PC-3 (cell line): ENCODE measurements at regions not wholly inside any gene's neighbourhood (a gene's known extent, or its start where the extent isn't known, plus 50 kb on each side); places are given as distances from the start of the nearest gene placed in this dataset.

Source experiments
- ATAC-seq: fragments of 200-7000 bp; cut with Tn5 transposase; 2 replicates; pipeline ENCODE4 v1.9.1; 2020; ENCODE audit warnings: mild to moderate bottlenecking, moderate library complexity
- BruUV-seq: library from RNA; stranded (reverse); fragments of 400-500 nt; replicated peaks from 2 replicates; lab custom pipeline; 2021; lab: Mats Ljungman, UMichigan
- CTCF ChIA-PET: fragments of 300-600 bp; sonication (Branson Sonifier 250); formaldehyde crosslinking; loops from one replicate; lab custom pipeline; 2022; ENCODE audit warnings: antibody characterized with exemption; lab: Charles Lee
- POLR2A ChIA-PET: fragments of 300-600 bp; sonication (Branson Sonifier 250); formaldehyde crosslinking; loops from one replicate; lab custom pipeline; 2022; ENCODE audit warnings: antibody characterized with exemption; ENCODE audit not compliant: unreplicated experiment; lab: Charles Lee
- DNase-seq: peaks from one replicate; pipeline ENCODE4 v3.0.0-alpha.2; 2015
- H2AFZ ChIP-seq: fragments of 300-600 bp; sonication (generic); 2 replicates; pipeline ENCODE4 v1.6.0; 2016; ENCODE audit warnings: antibody characterized with exemption, low read length
- H3F3A ChIP-seq: fragments of 300-600 bp; sonication (generic); one replicate; pipeline ENCODE4 v1.6.0; 2017; ENCODE audit warnings: antibody characterized with exemption, low read length, control low read depth, mild to moderate bottlenecking; ENCODE audit not compliant: unreplicated experiment
- H3K27ac ChIP-seq: fragments of 300-600 bp; sonication (generic); 2 replicates; pipeline ENCODE4 v1.5.1; 2016; ENCODE audit warnings: mild to moderate bottlenecking, low read length
- H3K27me3 ChIP-seq: fragments of 300-600 bp; sonication (generic); 2 replicates; pipeline ENCODE4 v1.6.1; 2016; ENCODE audit warnings: low read length, mixed read lengths
- H3K36me3 ChIP-seq: fragments of 300-600 bp; sonication (generic); 2 replicates; pipeline ENCODE4 v1.6.1; 2016; ENCODE audit warnings: low read depth, mixed run types, low read length, mixed read lengths
- H3K4me1 ChIP-seq: fragments of 300-600 bp; sonication (generic); 2 replicates; pipeline ENCODE4 v1.5.1; 2016; ENCODE audit warnings: low read length; ENCODE audit not compliant: insufficient read depth
- H3K4me2 ChIP-seq: fragments of 300-600 bp; sonication (generic); 2 replicates; pipeline ENCODE4 v1.6.0; 2016; ENCODE audit warnings: low read length
- H3K4me3 ChIP-seq: fragments of 300-600 bp; sonication (generic); 2 replicates; pipeline ENCODE4 v1.5.1; 2016; ENCODE audit warnings: mild to moderate bottlenecking, low read length, mixed read lengths
- H3K79me2 ChIP-seq: fragments of 300-600 bp; sonication (generic); 2 replicates; pipeline ENCODE4 v1.6.1; 2017; ENCODE audit warnings: low read length, mixed read lengths
- H3K9ac ChIP-seq: fragments of 300-600 bp; sonication (generic); 2 replicates; pipeline ENCODE4 v1.6.0; 2016; ENCODE audit warnings: mild to moderate bottlenecking, low read length
- H3K9me2 ChIP-seq: fragments of 300-600 bp; sonication (generic); replicated peaks from 2 replicates; pipeline ENCODE4 v1.6.1; 2016; ENCODE audit warnings: mixed run types, low read length, mixed read lengths
- H3K9me3 ChIP-seq: fragments of 300-600 bp; sonication (generic); 2 replicates; pipeline ENCODE4 v1.6.1; 2016; ENCODE audit warnings: low read length, mixed read lengths
- H4K20me1 ChIP-seq: fragments of 300-600 bp; sonication (generic); 2 replicates; pipeline ENCODE4 v1.6.1; 2016; ENCODE audit warnings: low read length, mixed read lengths
- CTCF ChIP-seq: fragments of 300-600 bp; sonication (generic); conservative IDR thresholded peaks from 2 replicates; pipeline ENCODE4 v1.5.1; 2017; ENCODE audit warnings: antibody characterized with exemption, low read depth, mild to moderate bottlenecking, low read length
- EZH2 ChIP-seq: fragments of 300-600 bp; sonication (generic); IDR thresholded peaks from one replicate; pipeline ENCODE4 v1.6.1; 2017; ENCODE audit warnings: antibody characterized with exemption, mild to moderate bottlenecking, low read length; ENCODE audit not compliant: unreplicated experiment
- EZH2phosphoT487 ChIP-seq: fragments of 300-600 bp; sonication (generic); IDR thresholded peaks from 2 replicates; pipeline ENCODE4 v1.6.1; 2018; ENCODE audit warnings: mild to moderate bottlenecking, antibody characterized with exemption, low read length, borderline replicate concordance
- intact Hi-C: fragments of 100-400 bp; cut with micrococcal nuclease; formaldehyde crosslinking; loops from 2 replicates; pipeline ENCODE4 v1.9.0; 2023

DNA sequence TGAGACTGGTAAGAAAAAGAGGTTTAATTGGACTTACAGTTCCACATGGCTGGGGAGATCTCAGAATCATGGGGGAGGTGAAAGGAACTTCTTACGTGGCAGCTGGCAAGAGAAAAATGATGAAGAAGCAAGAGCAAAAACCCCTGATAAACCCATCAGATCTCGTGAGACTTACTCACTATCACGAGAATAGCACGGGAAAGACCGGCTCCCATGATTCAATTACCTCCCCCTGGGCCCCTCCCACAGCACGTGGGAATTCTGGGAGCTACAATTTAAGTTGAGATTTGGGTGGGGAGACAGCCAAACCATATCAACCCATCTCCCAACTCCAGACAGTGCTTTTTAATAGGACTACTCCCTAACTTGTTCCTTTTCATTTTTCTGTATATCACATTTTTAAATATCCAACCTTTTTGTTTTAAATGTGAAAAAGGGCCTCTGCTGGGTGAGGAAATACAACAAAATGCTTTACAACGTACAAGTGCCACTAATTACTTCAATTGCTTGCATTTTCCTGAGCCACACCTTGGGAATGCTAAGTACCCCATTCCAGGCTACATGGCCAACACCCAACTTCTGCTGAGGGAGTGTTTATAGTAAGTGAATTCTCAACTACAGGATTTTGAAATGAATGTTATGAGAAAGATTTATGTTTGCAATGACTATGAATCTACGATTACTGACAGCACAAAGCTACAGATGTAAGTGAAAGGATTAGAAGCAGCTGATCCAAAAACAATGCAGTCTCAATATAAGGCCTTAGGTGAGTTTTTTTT lies 294.1 kb upstream of the CD180 start:
- intact Hi-C loops: no loop called here
- no peak overlapping the region for H3K9ac ChIP-seq
- H3K9me2 ChIP-seq: no peaks in the 10 kb centered on the region
- no peaks in the 10 kb centered on the region for H3K4me1 ChIP-seq
- POLR2A ChIA-PET: no interaction called here
- CTCF ChIA-PET: no interaction called here
- no peaks in the 10 kb centered on the region for H3F3A ChIP-seq
- no peaks in the 10 kb centered on the region for H3K79me2 ChIP-seq
- no peaks in the 10 kb centered on the region for H3K9me3 ChIP-seq
- TF ChIP-seq EZH2phosphoT487: no peak
- no peak for TF ChIP-seq CTCF
- TF ChIP-seq EZH2: no peak
- ATAC-seq (no peak), DNase-seq (no peak)
- no peak overlapping the region for H2AFZ ChIP-seq
- no TSS peak for BruUV-seq
- H3K27me3 ChIP-seq: no peaks in the 10 kb centered on the region
- no peak overlapping the region for H3K4me3 ChIP-seq
- H3K36me3 ChIP-seq: no peaks in the 10 kb centered on the region
- no peak overlapping the region for H3K4me2 ChIP-seq
- H4K20me1 ChIP-seq: no peaks in the 10 kb centered on the region
- H3K27ac ChIP-seq: no peak overlapping the region

- CTCF ChIA-PET: no interaction called here
- no peaks in the 10 kb centered on the region for H4K20me1 ChIP-seq
- no peaks in the 10 kb centered on the region for H3K27me3 ChIP-seq
- H3K4me1 ChIP-seq: no peaks in the 10 kb centered on the region
- H3K36me3 ChIP-seq: no peaks in the 10 kb centered on the region
- no peaks in the 10 kb centered on the region for H3K79me2 ChIP-seq
- intact Hi-C loops: no loop called here
- TF ChIP-seq CTCF: no peak
- TF ChIP-seq EZH2: no peak
- TF ChIP-seq EZH2phosphoT487: no peak
- POLR2A ChIA-PET: no interaction called here
- H3K9me3 ChIP-seq: no peaks in the 10 kb centered on the region
- H3K4me2 ChIP-seq: no peak overlapping the region
- no peak overlapping the region for H3K4me3 ChIP-seq
- H3K9ac ChIP-seq: no peak overlapping the region
- H3F3A ChIP-seq: no peaks in the 10 kb centered on the region
- DNase-seq (no peak), ATAC-seq (no peak)
- no peak overlapping the region for H2AFZ ChIP-seq
- no TSS peak for BruUV-seq
- H3K9me2 ChIP-seq: no peaks in the 10 kb centered on the region
- H3K27ac ChIP-seq: no peak overlapping the region
These were observed 292.3 kb upstream of the CD180 start for GRCh38 chr5:67488885-67489284.

- DNase-seq: no peak
- Histone ChIP-seq H3K4me2 (no peak overlapping the region), H3K27ac (no peak overlapping the region), H3F3A (no peaks in the 10 kb centered on the region), H3K36me3 (no peaks in the 10 kb centered on the region), H3K27me3 (no peaks in the 10 kb centered on the region), H3K9ac (no peak overlapping the region), H3K79me2 (no peaks in the 10 kb centered on the region), H3K9me3 (no peaks in the 10 kb centered on the region), H3K4me1 (no peaks in the 10 kb centered on the region), H3K4me3 (no peak overlapping the region), H3K9me2 (no peaks in the 10 kb centered on the region), H2AFZ (no peak overlapping the region), H4K20me1 (no peaks in the 10 kb centered on the region)
- ATAC-seq: no peak
- intact Hi-C loops: no loop called here
- TF ChIP-seq EZH2phosphoT487: no peak
- no peak for TF ChIP-seq EZH2
- no peak for TF ChIP-seq CTCF
- ChIA-PET POLR2A (no interaction called here), CTCF (no interaction called here)
- no TSS peak for BruUV-seq
These were observed 291.3 kb upstream of the CD180 start for GRCh38 chr5:67487862-67488261.
